ENCODE measurements at regions not wholly inside any gene's neighbourhood (a gene's known extent, or its start where the extent isn't known, plus 50 kb on each side); places are given as distances from the start of the nearest gene placed in this dataset.

GRCh38 chr17:79292501-79292900 is 217.9 kb downstream of the ENGASE start:
- no peaks in the 10 kb centered on the region for H3K4me1 ChIP-seq (ENCODE audit: control insufficient read depth, extremely low read depth, insufficient read depth, low read length)
- H3K4me2 ChIP-seq (ENCODE audit: insufficient read depth, low read length) = no peak overlapping the region
- POLR2A ChIA-PET = no interaction called here
- no peaks in the 10 kb centered on the region for H3K9me1 ChIP-seq (replicated peaks; ENCODE audit: control insufficient read depth, extremely low read depth, insufficient read depth, low read length)
- H3K79me2 ChIP-seq (ENCODE audit: control insufficient read depth, insufficient read depth, low read length) = no peaks in the 10 kb centered on the region
- DNase-seq (ENCODE audit: low read depth, low spot score) (no peak), FAIRE-seq (no peak)
- no TSS peak for BruUV-seq (replicated peaks)
- no peaks in the 10 kb centered on the region for H3K9me3 ChIP-seq (replicated peaks; ENCODE audit: control insufficient read depth, insufficient read depth, low read length)
- no peaks in the 10 kb centered on the region for H4K20me1 ChIP-seq (replicated peaks; ENCODE audit: control insufficient read depth, extremely low read depth, insufficient read depth, low read length)
- H3K27ac ChIP-seq (ENCODE audit: insufficient read depth, low read depth, low read length) = no peak overlapping the region
- CTCF ChIA-PET = no interaction called here
- no peak for TF ChIP-seq POLR2AphosphoS5 (IDR thresholded peaks at IDR 0.05; ENCODE audit: insufficient read depth, low read depth, low read length)
- TF ChIP-seq, protein P1, sequence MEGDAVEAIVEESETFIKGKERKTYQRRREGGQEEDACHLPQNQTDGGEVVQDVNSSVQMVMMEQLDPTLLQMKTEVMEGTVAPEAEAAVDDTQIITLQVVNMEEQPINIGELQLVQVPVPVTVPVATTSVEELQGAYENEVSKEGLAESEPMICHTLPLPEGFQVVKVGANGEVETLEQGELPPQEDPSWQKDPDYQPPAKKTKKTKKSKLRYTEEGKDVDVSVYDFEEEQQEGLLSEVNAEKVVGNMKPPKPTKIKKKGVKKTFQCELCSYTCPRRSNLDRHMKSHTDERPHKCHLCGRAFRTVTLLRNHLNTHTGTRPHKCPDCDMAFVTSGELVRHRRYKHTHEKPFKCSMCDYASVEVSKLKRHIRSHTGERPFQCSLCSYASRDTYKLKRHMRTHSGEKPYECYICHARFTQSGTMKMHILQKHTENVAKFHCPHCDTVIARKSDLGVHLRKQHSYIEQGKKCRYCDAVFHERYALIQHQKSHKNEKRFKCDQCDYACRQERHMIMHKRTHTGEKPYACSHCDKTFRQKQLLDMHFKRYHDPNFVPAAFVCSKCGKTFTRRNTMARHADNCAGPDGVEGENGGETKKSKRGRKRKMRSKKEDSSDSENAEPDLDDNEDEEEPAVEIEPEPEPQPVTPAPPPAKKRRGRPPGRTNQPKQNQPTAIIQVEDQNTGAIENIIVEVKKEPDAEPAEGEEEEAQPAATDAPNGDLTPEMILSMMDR (IDR thresholded peaks at IDR 0.05; ENCODE audit: extremely low read depth in 1 of 2, insufficient read depth in 1 of 2, low read depth in 1 of 2, low read length in 2 of 2) = no peak
- no peak for TF ChIP-seq POLR2A (IDR thresholded peaks at IDR 0.05; ENCODE audit: low read depth, low read length)
- no peak for TF ChIP-seq MYC (IDR thresholded peaks at IDR 0.05; ENCODE audit: low read depth, low read length)
- TF ChIP-seq FOS (IDR thresholded peaks at IDR 0.05; ENCODE audit: borderline replicate concordance, insufficient read depth, low read length) = no peak
- H3K4me3 ChIP-seq (replicated peaks in 1 of 3; ENCODE audit: insufficient read depth in 1 of 3, low read depth in 1 of 3, low read length in 3 of 3) = no peak overlapping the region
- peaks cover 0 to 2% of the 10 kb centered on the region in 2 experiments for H3K27me3 ChIP-seq (ENCODE audit: control insufficient read depth in 2 of 2, insufficient read depth in 2 of 2, low read length in 2 of 2)
- intact Hi-C loops (cut with micrococcal nuclease) = loop anchor here (5.0 kb wide), 1 partner anchor 40 kb away; no protein-coding TSS in a partner anchor
- dilution Hi-C loops (cut with MboI; ENCODE audit: extremely low pct_ligation_motif_present, low sequenced_read_pairs) = no loop called here
- H3K36me3 ChIP-seq (ENCODE audit: control insufficient read depth in 2 of 2, extremely low read depth in 1 of 2, insufficient read depth in 2 of 2, low read length in 2 of 2) = no peaks in the 10 kb centered on the region
- H2AFZ ChIP-seq (ENCODE audit: low read depth, low read length) = no peak overlapping the region
- no peak overlapping the region for H3K9ac ChIP-seq (replicated peaks; ENCODE audit: extremely low read depth, insufficient read depth, low read length)

GRCh38 chr17:79291391-79291790 is 216.8 kb downstream of the ENGASE start:
- dilution Hi-C loops (cut with MboI; ENCODE audit: extremely low pct_ligation_motif_present, low sequenced_read_pairs) (no loop called here), intact Hi-C loops (cut with micrococcal nuclease) (loop anchor here (5.0 kb wide), 1 partner anchor 41 kb away; no protein-coding TSS in a partner anchor)
- peaks cover 0 to 2% of the 10 kb centered on the region in 2 experiments for H3K27me3 ChIP-seq (ENCODE audit: control insufficient read depth in 2 of 2, insufficient read depth in 2 of 2, low read length in 2 of 2)
- FAIRE-seq (no peak), DNase-seq (ENCODE audit: low read depth, low spot score) (no peak)
- no peak overlapping the region for H3K9ac ChIP-seq (replicated peaks; ENCODE audit: extremely low read depth, insufficient read depth, low read length)
- BruUV-seq (replicated peaks) = no TSS peak
- no peaks in the 10 kb centered on the region for H3K36me3 ChIP-seq (ENCODE audit: control insufficient read depth in 2 of 2, extremely low read depth in 1 of 2, insufficient read depth in 2 of 2, low read length in 2 of 2)
- no peak overlapping the region for H3K4me2 ChIP-seq (ENCODE audit: insufficient read depth, low read length)
- no peak overlapping the region for H3K4me3 ChIP-seq (replicated peaks in 1 of 3; ENCODE audit: insufficient read depth in 1 of 3, low read depth in 1 of 3, low read length in 3 of 3)
- no peaks in the 10 kb centered on the region for H3K79me2 ChIP-seq (ENCODE audit: control insufficient read depth, insufficient read depth, low read length)
- H3K9me1 ChIP-seq (replicated peaks; ENCODE audit: control insufficient read depth, extremely low read depth, insufficient read depth, low read length) = no peaks in the 10 kb centered on the region
- POLR2A ChIA-PET = no interaction called here
- CTCF ChIA-PET = interaction anchor here (0.6 to 1.9 kb wide), 4 partner anchors 11 to 100 kb away, joined by 3 to 4 read pairs (median 4); no protein-coding TSS in a partner anchor
- H3K9me3 ChIP-seq (replicated peaks; ENCODE audit: control insufficient read depth, insufficient read depth, low read length) = no peaks in the 10 kb centered on the region
- H3K27ac ChIP-seq (ENCODE audit: insufficient read depth, low read depth, low read length) = no peak overlapping the region
- H4K20me1 ChIP-seq (replicated peaks; ENCODE audit: control insufficient read depth, extremely low read depth, insufficient read depth, low read length) = no peaks in the 10 kb centered on the region
- TF ChIP-seq, protein P1 (IDR thresholded peaks at IDR 0.05; ENCODE audit: extremely low read depth in 1 of 2, insufficient read depth in 1 of 2, low read depth in 1 of 2, low read length in 2 of 2) = no peak
- TF ChIP-seq POLR2AphosphoS5 (IDR thresholded peaks at IDR 0.05; ENCODE audit: insufficient read depth, low read depth, low read length) (no peak), EZH2 (IDR thresholded peaks at IDR 0.05; ENCODE audit: borderline replicate concordance, low read depth, low read length, severe bottlenecking) (no peak), FOS (IDR thresholded peaks at IDR 0.05; ENCODE audit: borderline replicate concordance, insufficient read depth, low read length) (no peak), GATA2 (IDR thresholded peaks at IDR 0.05; ENCODE audit: insufficient read depth, insufficient read length, low read depth, low read length) (no peak), MYC (IDR thresholded peaks at IDR 0.05; ENCODE audit: low read depth, low read length) (no peak), JUN (IDR thresholded peaks at IDR 0.05; ENCODE audit: borderline replicate concordance, insufficient read depth, insufficient read length, low read depth) (no peak), POLR2A (IDR thresholded peaks at IDR 0.05; ENCODE audit: low read depth, low read length) (no peak)
- TF ChIP-seq, protein P2, sequence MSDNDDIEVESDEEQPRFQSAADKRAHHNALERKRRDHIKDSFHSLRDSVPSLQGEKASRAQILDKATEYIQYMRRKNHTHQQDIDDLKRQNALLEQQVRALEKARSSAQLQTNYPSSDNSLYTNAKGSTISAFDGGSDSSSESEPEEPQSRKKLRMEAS (IDR thresholded peaks at IDR 0.05; ENCODE audit: insufficient read depth, insufficient read length) = no peak
- no peaks in the 10 kb centered on the region for H3K4me1 ChIP-seq (ENCODE audit: control insufficient read depth, extremely low read depth, insufficient read depth, low read length)
- H2AFZ ChIP-seq (ENCODE audit: low read depth, low read length) = no peak overlapping the region
